ENCODE measurements at regions not wholly inside any gene's neighbourhood (a gene's known extent, or its start where the extent isn't known, plus 50 kb on each side); places are given as distances from the start of the nearest gene placed in this dataset.

DNA sequence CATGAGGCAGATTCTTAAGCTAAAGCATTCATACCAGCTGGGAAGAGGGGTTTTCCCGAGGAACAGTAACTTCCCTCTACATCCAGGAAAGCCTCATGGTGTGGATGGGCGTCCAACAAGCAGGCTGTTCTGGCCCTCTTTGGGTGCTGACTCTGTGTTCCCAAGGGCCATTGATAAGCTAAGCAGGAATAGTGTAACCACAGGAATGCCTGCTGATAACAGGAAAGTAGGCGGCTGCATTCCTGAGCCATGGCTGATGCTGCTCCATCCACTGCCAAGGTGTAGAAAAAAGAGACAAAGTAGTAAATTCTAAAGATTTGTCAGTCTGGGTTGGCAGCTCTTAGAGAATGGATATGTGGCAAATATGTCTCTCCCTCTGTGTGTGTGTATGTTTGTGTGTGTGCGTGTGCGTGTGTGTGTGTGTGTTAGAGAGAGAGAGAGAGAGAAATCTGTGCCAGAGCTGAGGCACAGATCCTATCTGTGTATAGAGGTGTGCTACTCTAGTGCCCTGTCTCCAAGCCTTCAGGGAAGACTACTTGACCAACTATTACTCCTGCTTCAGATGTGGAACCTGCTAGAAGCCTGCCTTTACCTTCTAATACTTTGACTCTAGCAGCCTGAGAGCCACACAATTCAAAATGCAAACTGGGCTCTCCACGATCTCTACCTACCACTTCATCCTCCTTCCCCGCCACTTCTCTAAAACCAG lies 353.1 kb upstream of the NR3C2 start:
- no peak for ATAC-seq

DNA sequence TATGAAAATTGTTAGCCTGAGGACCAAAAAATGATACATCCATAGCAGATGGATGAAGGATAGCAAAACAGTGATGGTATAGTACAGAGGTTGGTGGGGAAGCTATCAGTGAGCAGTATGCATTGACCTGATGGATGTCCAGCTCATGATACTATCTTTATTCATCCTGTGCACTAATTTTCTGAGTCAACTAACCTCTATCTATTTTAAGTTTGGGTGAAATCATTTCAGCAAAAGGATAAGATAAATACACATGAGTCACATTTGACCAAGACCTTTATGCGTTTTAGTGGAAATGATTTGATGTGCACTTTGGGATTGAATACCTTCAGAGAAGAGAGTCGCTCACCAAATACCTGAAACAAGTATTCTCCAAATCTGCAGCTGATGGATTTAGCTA lies 351.0 kb upstream of the NR3C2 start:
- ATAC-seq: no peak

DNA sequence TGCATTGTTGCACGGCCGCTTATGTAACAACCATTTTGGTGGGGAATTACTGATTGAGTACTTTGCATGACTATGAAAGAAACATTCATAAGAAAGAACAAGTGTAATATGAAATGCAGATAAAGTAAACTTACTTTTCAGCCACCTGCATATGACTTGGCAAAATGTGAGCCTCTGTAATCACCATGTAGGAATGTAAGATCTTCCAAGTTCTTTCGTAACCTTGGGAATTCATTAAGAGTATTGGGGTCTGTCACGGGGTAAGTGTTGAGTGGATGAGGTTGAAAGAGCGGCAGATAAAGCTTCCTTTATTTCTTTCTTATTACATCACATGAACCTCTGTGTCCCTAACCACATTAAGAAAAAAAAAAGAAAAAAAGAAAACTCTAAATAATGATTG lies 348.5 kb upstream of the NR3C2 start:
- ATAC-seq: no peak

DNA sequence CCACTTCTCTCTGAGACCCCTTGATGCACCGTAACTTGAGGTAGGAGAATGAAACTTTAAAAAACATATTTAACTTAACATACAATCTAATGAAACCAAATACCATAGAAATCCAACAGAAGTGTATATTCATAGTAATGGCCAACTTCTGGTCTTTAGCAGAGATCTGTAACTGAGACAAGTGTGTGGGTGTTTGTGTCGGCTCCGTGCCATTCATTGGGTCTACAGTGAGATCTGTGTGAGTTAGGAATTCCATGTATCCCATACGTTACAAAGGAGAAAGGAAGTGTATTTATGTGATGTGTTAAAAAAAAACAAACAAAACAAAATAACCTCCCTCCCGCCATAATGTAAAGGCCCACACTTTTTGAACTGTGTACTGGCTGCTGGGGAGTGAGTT lies 348.0 kb upstream of the NR3C2 start:
- no peak for ATAC-seq

DNA sequence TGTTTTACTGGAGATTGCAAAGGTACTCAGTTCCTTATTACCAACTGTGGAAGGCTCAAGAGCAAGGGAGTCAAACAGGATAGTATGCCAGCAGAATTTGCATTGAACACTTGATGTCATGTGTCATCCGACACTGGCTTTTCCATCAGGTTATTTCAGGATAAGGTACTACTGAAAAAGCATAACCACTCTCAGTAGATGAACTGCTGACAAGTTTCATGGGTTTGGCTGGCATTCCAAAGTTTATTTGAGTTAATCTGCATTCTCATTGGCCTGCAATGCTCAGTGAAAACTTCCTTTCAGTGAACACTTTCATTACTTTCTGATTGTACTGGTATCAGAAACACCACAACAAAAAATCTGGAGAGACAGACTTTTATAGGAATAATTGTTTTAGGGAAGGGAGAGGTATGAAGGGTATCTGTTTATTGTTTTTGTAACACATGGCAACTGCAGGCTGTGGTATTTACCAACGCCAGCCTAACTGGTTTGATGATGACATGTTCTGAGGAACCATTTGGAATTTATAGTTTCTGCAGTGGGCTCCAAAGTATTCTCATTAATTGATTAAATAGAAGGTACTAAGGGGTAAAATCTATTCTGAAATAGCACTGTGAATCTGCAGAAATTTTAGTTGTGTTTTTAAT lies 345.7 kb upstream of the NR3C2 start:
- no peak for ATAC-seq

DNA sequence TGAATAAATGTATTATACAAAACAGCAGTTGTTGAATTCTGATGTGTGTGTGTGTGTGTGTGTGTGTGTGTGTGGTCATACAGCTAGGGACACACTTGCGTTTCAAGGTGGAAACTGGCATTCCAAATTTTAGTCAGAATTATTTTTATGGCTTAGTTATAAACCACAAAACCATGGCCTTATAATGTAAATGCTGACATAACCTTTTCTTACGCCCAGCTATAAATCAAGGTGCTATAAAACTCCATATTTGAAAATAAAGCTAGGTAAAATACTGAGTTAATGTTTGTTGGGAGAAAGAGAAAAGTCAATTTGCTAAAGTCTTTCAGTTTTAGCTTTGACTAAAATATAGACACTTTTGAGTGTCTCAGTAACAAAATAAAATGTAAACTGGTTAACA lies 345.1 kb upstream of the NR3C2 start:
- no peak for ATAC-seq

DNA sequence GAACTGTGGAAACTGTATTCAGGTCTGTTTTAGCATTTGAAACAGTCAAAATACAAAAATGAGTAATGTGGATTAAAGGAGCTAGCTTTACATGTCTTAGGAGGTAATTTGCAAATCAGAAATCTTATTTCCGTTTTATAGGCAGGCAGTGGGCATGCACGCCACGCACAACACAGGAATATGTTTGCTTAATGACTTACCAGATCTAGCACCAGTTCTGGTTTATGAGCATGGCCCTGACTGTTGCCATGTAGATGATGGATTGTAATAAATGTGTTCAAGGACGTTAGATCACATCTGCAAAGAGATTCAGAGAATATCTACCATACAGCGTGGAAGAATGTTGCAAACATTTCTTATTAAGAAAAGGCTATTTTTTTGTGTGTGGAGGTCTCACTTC lies 344.5 kb upstream of the NR3C2 start:
- no peak for ATAC-seq

DNA sequence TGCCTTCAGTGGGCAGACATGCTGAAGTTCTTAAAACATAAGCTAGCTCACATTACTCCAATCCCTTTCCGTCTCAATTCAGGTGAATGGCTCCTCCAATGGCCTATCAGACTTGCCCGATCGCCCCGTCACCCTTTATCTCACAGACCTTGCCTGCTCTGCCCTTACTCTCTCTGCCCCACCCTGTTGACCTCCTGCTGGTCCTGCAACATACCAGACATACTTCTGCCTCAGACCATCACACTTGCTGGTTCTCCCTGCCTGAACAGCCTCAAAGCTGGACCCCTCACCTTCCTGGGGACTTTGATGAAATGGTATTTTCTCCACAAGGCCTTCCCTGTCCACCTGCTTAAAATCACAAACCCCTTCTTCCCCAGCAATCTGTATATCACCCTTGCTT lies 340.1 kb upstream of the NR3C2 start:
- ATAC-seq: no peak

DNA sequence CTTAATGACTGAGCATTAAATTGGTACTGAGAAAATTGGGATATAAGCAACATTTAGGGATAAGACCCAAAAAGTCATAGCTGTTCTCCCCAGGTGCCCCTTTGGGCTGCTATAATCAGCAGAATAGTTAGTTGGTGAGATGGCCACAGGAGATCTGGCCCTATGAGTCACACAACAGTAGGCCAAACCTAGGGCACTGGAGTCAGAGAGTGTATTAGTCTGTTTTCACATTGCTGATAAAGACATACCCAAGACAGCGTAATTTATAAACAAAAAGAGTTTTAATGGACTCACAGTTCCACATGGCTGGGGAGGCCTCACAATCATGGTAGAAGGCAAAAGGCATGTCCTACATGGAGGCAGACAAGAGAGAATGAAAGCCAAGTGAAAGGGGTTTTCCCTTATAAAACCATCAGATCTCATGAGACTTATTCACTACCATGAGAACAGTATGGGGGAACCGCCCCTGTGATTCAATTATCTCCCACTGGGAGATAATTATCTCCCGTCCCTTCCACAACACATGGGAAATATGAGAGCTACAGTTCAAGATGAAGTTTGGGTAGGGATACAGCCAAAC lies 338.3 kb upstream of the NR3C2 start:
- no peak for ATAC-seq

DNA sequence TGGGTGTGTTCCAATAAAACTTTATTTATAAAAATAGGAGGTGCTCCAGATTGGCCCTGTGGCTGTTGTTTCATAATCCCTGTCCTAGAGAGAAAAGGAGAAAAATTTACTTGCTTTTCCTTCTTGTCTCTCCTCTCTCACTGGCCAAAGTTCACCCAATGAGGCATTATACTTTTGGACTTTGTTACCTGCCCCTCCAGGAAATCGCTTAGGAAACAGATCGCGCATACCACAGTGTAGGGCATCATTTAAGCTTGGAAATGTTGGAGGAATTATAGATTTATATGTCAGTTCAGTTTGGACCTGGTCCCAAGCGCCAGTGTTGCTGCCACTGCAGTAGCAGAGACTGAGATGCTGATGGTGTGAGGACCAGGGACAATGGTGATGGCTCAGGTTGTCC lies 337.6 kb upstream of the NR3C2 start:
- ATAC-seq: no peak

DNA sequence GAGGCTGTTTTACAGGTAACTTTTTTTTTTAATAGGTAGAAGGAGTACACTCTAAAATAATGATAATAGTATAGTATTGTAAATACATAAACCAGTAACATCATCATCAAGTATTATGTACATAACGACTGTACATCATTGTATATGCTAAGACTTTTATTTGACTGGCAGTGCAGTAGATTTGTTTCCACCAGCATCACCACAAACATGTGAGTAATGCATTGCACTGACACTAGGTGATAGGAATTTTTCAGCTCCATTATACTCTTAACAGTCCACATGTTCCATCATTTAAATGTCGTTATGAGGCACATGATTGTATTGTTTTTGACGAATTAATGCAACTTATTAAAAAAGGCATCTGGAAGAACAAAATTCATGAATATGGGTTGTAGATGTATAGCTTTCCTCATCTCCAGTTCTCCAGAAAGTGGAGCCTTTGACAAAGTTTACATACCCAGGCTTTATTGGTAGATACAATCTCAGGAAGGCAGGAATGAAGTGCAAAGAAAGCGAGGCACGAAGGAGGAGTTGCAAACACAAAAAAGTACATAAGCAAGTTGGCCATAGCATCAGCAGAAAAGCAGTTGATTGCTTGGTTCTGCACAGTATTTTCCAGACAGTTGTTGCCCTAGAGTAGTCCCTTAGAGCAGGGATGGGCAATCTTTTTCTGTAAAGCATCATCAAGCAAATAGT lies 336.9 kb upstream of the NR3C2 start:
- ATAC-seq: no peak

DNA sequence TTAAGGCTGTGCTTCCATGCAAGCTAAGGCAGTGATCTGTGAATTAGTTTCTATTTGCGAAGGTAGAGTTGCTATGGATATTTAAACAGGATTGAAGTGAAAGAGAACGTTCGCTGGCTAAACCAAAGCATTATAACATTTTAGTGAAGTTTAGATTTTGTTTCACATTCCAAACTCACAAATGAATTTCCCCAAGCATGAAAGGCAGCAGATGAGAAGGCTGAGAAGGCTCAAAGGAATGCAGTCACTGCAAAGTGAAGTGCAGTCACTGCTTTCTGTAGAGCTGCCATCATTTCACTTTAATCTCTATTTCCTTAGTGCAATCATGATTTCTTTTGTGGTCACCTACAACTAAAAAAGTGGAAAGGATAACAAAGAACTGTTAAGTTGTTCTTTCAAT lies 334.7 kb upstream of the NR3C2 start:
- ATAC-seq: no peak

DNA sequence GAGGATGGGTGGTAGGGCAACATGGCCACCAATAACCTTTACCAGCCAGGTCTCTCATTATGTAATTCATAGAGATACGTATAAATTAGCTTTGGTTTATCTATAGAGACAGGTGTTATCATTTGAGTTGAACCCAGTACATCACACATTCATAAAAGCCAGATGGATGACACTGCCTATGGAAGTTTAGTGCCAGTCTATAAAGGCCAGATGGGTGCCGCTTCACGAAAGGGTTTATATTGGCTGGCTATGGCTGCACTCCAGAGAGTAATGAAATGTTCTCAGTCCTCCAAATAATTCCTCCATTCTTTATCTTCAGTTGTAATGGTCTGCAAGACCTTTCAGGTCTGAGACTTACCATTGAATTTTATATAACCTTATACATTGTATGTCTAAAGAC lies 331.9 kb upstream of the NR3C2 start:
- no peak for ATAC-seq

DNA sequence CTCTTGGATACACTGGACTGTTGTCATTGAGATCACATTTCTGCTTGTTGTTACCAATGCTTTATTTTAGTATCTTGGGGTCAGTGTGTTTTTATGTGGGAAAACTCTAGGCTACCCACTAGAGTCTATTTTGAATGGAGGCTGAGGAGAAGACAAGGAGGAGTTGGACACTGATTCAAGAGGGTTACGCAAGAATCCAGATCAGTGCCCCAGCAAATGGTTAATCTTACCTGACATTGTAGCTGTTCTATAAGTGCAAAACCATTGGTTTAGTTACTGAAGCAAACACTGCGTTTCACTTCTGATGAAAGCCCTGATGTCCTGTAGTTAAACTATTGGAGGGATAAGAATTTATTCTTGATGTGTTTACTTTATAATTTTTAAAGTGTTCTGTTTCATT lies 331.1 kb upstream of the NR3C2 start:
- ATAC-seq: no peak

DNA sequence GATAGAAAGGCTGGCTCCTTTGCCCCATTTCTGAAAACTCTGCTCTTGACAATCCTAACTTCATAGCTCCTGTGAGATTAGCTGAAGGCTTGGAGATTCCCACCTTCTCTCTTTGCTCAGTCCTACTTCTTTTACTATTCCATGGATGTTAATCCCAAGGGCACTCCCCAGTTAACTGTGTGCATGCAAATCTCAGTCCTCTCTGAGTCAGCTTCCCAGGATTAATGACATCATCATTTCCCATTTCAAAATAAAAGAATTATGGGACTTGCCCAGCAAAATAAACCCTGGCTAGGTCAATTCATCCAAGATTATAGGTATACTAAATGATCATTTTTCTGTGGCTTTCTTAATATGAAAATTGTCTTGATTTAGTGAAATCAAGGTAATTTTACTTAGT lies 328.6 kb upstream of the NR3C2 start:
- no peak for ATAC-seq

DNA sequence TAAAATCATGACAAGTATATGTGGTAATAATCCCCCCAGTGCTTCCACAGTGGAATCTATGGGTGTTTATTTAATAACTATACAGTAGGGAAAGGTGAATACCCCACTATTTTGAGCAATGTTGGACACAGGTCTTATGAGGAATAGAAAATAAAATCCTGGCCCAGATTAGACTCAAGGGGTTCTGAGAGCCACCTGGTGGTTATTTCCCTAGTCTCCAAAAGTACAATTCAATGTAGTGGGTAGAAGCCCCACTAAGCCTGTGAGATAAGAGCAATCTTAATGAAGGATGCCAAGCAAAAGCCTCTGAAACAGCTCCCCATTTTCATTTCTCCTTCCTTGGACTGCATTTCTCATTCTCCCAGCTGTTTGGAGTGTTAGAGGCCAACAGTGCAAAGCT lies 328.2 kb upstream of the NR3C2 start:
- ATAC-seq: no peak

DNA sequence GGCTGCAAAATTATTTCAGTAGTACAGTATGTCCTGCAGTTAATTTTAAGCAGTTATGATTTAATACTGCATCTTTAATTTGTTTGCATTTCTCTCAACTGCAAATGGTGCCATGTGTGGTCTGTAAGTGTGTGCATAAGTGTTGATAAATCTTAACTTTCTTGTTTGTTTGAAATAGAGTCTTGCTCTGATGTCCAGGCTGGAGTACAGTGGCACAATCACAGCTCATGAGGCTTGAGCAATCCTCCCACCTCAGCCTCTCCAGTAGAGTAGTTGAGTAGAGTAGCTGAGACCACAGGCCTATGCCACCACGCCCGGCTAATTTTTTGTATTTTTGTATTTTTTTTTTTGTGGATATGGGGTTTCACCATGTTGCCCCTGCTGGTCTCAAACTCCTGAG lies 322.5 kb upstream of the NR3C2 start:
- no peak for ATAC-seq

DNA sequence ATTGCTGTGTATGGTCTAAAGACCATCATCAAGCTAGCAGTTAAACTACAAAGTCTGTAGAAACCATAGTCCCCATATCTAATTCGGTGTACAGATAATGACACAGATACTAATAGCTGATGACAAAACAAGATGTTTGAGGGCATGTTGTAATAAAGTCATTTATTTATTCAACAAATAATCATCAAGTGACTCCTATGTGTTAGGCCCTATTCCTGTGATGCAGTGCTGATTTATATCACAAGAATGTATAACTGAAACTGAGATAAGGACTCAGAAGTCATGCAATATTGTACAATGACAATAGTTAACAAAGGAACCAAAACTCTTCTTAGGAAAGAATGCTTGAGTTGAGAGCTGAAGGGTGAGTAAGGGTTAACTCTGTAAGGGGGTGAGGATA lies 315.0 kb upstream of the NR3C2 start:
- no peak for ATAC-seq

DNA sequence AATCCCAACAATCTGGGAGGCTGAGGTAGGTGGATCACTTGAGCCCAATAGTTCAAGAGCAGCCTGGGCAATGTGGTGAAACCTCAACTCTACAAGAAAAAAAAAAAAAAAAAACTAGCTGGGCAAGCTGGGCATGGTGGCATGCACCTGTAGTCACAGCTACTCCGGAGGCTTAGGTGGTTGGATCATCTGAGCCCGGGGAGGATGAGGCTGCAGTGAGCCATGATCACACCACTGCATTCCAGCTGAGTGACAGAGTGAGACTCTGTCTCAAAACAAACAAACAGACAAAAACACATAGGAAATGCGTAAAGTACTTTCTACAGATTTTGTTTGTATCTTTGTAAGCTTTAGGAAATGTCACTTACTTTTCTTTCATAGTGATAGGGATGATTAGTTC lies 307.2 kb upstream of the NR3C2 start:
- ATAC-seq: no peak

DNA sequence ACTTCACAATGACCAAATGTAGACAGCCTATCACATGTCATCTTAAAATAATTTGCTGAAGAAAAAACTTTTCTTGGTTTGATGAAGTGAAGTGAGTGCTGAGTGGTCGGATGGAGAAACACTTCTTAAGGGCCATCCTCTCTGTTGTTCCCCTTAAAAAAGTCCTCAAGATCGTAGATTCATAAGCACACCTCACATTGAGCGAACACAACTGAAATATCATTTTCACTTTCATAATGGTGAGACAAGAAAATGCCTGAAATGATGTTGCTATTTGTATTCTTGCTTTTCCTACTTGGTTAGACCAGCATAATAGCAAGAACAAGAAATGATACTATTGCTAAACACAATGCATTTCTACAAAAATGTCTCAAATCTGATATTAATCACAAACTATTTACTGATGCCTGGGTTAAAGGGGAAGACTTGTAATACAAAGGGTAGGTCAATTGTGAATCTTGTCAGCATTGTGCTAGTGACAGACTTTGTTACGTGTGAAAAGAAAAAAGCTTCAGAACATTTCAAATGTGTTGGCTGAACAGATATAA lies 305.6 kb upstream of the NR3C2 start:
- ATAC-seq: no peak

DNA sequence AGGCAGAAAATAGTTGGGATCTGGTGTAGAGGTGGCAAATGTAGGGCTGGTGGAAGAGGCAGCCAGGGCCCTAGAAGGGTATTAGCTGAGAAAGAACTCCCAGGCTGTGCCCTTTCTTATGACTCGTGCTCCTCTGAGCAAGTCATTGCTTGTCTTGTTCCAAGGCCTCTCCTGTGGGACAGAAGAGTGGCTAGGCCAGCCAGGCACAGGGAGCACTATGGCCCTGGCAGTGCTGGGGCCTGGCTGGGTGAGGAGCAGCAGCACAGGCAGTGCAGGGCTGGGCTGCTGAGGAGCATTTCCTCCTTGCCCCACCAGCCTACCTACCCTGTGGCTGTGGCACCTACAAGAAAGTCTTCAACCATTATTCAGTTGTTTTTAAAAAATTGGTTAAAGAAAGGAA lies 298.5 kb upstream of the NR3C2 start:
- no peak for ATAC-seq

DNA sequence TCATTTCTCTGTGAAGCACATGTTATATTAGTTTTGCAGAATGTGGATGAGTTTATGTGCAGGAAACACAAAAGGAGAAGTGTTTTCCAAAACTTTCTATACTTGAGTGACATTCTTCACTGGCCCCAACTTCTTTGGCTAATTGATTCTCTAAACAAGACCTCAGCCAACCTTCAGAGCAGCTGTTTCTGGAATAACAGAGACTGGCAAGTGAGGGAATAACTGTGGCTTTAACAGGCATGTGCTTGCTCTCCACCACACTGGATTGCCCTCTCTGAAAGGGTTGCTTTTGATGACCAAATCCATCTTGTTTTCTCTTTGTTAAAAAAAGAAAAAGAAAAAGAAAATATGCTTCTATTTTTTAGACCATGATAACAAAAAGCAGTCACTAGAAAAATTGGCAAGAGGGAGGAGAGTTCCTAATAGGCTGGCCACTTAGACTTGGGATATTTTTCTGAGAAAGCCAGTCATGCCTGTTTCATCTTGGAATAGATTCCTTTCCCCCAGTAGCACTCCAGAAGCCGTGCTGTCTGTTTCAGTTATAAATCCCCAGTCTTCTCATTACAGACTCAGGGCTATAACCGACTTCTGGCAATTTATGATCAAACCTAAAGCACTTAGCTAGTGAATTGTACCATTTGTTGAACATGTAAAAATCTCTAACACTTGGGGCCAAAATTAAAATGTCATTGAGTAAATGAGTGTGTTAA lies 295.0 kb upstream of the NR3C2 start:
- ATAC-seq: no peak

All from activated CD4-positive, CD25-positive, alpha-beta regulatory T cell treated with anti-CD3 and anti-CD28 coated beads, Interleukin-2, amount 50 U/mL, for 24 hours (primary cell).